Urothelium cell line (cell line): ENCODE measurements at regions not wholly inside any gene's neighbourhood (a gene's known extent, or its start where the extent isn't known, plus 50 kb on each side); places are given as distances from the start of the nearest gene placed in this dataset.

Experiments used
- DNase-seq: peaks from one replicate; pipeline ENCODE4 v3.0.0; 2011; ENCODE audit warnings: low spot score, mixed read lengths
- FAIRE-seq: peaks from 2 replicates; lab custom pipeline; 2011; peaks lifted over from hg19 to GRCh38; lab: Jason Lieb, UNC

DNA sequence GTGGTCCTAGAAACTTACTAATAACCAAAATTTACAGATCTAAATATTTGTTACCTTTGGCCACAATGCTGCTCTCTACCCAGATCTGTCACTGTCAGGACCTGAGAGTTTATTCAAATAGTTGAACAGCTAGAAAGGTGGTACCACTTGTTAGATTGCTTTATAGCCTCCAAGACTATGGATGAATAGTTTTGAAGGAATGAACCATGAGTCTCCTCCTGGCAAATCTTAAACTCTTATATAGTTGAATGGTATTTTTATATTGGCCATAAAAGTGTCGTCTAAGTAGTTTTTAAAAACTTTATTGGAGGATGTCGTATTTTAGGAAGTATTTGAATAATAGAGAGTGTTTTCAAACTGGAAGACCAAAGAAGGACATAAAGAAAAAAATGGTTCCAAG lies 178.7 kb downstream of the AHR start:
- no peak for FAIRE-seq

DNA sequence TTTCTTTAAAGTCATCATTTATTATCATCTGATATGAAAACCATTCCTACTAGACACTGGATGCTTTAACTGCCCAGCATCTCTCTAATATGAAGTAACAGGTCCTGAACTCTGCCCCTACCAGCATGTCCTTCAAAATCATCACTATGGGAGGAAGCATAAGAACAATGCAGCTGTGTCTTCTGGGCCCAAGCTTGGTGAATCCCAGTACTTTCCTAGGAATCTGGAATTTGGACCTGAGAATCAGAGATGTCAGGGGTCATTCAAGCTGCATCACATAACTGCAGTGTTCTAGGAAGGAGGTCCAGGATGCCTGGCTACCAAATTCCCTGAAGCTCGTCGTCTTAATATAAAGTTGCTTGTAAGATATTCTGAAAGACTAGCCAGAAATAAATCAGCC lies 182.7 kb downstream of the AHR start:
- FAIRE-seq: no peak
- DNase-seq: no peak

More for the DNA sequence above, 178.7 kb downstream of the AHR start:
- DNase-seq: no peak

DNA sequence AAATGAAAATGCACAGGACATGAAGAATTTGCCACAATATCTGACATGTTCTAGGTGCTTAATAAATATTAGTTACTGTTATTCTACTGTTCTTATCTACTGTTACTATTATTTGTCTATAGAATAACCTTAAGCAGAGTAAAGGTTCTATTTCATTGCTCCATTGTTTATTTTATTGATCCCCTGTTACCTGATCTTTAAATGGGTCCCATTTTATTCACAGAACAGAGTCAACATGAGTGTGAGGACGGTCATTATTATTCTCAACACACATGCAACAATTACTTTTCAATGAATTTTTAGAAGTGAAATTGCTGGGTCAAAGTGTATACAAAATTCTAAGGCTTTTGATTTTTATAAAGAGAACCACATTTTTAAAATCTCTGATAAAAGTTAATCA lies 186.9 kb downstream of the AHR start:
- DNase-seq (no peak), FAIRE-seq (no peak)

DNA sequence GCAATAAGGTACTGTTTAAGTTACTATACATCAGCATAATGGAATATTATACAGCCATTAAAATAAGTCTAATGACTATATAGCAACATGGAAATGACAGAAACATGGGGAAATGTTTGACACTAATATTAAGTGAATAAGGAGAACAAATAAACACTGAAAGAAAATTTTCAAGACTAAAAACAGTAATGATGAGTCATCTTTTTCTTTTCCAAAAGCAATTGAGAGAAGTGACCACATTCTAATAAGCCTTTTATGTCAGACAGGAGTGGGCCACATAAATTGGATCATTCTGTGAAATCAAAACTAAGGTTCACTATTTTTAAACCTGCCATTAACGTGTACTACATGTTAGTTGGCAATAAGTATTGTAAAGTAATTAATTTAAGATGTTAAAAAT lies 187.5 kb downstream of the AHR start:
- FAIRE-seq (no peak), DNase-seq (no peak)

DNA sequence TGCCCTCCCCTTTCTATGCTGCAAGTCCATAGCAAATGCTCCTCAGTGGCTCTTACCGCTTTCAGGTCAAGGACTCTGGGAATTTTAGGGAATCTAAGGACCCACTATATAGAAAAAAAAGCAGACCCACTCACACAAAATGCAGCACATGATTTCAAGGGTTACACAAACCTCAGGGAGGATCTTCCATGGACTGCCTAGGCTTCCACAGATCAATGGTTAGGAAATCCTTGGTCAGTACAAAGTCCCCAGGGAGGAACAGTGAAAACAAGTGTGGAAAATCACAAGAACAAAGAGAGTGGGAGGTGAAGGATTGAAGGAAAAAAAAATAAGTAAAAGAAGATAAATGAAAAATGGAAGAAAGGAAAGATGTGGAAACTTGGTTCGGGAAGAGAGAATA lies 188.4 kb downstream of the AHR start:
- FAIRE-seq: no peak
- DNase-seq: no peak

DNA sequence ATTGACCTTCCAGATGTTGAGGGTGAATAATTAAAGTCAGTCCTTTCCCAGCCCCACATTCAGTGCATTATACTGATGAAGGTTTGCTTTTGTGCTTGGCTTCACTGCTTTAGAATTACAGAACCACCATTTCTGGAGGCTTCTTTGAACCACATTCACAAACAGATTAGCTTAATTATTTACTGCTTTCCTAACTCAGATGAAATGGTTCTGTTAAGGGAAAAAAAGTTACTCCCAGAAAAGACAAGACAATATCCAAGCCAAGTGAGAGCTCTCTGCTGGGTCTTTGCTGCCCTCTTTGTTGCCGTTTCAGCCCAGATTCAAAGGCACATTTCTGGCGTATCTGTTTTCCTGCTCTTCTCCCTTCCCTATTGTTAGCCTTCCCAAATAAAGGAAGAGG lies 188.9 kb downstream of the AHR start:
- DNase-seq (no peak), FAIRE-seq (no peak)

DNA sequence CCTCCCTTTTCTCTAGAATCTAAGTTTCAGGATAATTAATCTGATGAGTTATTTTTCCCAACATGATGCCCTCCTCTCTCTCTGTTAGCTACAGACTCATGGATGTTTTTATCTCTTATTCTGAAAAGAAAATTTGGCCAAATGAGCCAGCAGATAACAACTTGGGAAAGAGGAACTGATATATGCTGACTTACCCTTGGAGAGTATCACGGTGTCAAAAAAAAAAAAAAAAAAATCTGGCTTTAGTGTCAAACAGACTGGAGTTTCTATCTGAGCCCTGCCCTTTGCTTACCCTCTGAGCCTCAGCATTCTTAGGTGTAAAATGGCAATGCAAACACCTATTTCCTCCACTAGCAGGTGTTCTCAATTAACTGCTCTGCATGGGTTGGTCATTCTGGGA lies 190.4 kb downstream of the AHR start:
- no peak for DNase-seq

DNA sequence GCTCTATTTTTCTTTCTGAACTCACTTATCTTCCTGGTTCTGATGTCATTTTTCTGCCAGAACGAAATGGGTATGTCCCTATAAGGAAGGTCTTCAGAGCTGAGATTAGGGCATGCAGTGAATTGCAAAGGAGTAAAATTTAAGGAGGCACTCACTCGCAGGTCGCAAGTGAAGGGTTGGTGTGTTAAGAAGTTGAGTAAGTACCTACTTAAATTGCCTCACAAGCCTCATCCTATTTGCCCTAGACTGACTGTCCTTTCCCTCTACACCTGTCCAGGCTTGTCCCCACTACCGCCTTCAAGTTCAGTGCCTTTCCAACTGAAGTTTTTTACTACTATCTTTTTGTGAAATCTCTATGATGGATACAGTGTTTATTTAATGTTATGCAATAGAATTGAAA lies 191.5 kb downstream of the AHR start:
- DNase-seq (no peak), FAIRE-seq (no peak)

More for the DNA sequence above, 190.4 kb downstream of the AHR start:
- no peak for FAIRE-seq

DNA sequence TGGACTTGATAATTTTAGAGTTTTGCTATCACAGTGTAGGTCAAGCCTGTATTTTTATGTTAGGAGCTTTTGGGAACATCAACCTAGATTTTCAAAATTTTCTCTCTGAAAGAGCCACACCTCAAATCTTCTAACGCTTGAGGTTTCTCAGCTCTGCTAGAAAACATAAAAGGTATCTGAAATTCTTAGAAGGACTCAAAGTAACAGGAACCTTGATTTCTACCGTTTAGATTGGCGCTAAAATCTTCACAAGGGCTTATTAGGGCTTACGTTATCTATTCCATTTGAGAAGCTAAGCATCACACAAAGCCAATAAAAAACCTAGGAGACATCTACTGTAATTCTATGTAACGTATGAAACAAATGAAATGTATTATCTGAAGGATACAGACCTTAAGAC lies 192.4 kb downstream of the AHR start:
- FAIRE-seq: no peak
- no peak for DNase-seq

DNA sequence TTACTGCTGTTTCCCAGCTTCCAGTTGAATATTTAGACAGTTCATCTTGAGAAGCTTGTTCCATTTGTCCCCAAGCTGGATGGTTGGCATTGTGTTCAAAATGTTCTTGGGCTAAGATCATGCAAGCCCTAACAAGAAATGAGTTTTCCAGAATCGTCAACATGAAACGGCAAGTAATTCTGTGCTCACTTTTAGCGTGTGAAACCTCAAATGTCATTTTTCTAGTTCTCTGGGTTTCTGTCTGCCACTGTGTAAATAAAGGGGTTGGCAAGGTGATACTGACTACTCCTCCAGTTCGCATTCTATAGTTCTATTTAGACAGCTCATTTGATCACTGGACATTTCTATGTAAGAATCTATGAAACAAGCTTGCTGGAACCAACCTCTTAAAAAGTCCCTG lies 194.0 kb downstream of the AHR start:
- FAIRE-seq (no peak), DNase-seq (no peak)

DNA sequence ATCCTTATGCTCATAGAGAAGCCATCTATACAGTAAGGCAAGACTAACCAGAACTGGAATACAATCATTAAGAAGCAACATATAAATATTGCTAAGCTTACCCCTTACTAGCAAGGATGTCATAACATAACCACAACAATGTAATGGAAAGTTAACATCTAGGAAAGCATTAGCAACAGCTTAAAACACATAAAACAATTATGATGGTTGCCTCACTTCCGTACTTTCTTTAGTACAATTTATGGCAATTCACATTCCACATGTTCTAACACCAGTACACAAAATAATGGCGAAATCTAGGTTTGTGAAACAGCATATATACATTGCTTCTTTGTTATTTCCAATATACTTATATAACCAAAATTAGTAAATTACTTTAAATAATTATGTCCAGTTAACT lies 195.0 kb downstream of the AHR start:
- FAIRE-seq: no peak

DNA sequence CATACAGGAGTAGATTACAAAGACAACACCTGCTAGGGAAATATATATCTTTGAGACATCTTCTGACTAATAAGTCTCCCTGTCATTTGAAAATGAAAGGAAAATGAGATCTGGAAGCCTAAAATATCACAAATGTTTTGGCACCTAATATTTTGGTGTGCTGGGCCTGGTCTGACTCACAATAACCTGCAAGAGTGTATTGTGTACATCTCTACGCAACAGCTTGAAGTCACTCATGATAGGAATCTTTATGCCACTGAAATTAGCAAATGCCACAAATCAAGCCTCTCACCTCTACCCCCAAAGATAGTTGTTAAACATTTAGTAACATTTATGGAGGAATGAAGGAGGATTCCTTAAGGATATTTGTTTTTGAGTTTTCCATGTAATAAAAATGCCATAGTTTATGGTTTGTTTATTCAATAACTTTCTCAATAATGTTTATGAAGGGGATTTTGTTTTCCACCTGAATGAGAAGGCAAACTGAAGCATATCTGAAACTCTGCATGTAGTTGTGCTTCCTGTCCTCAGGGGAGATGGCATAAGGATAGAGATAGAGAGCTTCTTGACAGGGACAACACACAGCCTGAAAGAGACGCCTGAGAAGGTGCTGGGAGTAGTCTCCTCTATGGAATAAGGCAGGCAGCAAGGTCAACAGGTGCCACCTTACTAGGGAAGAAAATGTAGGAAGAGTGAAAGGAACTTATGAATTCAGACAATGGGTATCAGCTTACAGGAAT lies 197.4 kb downstream of the AHR start:
- no peak for DNase-seq
- FAIRE-seq: no peak

More for the DNA sequence above, 195.0 kb downstream of the AHR start:
- no peak for DNase-seq

DNA sequence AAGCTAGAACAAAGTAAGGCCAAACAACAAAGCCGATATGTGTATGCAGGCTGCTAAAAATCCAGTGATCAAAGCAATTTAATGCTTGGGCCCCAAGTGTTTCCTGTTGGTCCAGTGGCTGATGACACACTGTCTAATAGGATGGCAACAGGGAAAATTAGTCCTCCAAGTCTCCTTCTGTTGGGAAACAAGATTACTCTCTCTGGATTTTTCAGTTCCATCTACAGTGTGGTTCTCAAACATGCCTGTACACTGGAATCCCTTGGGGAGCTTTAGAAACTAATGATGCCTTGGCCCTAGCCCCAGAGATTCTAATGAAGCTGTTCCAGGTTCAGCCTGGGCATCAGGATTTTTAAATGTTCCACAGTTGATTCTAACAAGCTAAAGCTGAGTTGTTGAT lies 198.7 kb downstream of the AHR start:
- no peak for FAIRE-seq

DNA sequence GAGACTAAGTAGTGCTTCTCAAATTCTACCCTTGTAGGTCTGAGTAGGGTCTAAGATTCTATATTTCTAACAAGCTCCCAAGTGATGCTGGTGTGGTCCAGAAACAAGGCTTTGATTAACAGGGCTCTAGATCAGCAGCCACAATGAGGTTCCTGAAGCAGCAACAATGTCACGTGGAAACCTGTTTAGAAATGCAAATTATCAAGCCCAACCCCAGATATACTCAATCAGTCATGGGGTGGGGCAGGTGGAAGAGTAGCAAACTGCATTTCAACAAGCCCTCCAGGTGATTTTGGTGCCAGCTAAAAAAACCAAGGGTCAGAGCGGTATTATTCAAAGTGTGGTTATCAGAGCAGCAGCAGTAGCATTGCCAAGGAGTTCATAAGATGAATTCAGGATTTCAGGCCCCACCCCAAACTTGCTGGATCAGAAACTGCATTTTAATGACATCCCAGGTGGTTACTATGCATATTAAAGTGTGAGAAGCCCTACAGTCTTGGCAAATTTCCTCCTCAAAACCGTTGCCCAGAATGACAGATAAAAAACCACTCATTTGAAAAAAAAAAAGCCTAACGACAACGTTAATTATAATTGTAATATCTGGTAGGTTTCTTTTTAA lies 199.2 kb downstream of the AHR start:
- no peak for DNase-seq

More for the DNA sequence above, 198.7 kb downstream of the AHR start:
- DNase-seq: no peak

DNA sequence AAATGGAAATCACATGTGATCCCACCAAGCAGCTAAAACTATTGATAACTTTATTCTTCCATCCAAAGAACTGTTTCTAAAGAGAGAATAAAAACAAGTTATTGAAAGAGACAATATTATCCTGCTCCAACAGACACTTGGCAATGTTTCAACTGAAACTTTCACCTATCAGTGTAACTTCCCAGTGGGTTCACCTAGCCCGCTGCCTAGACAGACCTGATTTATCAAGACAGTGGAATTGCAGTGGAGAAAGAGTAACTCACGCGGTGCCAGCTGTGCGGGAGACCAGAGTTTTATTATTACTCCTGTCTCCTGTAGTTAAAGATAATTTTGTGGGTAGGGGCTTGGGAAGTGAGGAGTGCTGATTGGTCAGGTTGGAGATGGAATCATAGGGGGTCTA lies 199.8 kb downstream of the AHR start:
- DNase-seq: no peak
- no peak for FAIRE-seq

More for the DNA sequence above, 199.2 kb downstream of the AHR start:
- no peak for FAIRE-seq

DNA sequence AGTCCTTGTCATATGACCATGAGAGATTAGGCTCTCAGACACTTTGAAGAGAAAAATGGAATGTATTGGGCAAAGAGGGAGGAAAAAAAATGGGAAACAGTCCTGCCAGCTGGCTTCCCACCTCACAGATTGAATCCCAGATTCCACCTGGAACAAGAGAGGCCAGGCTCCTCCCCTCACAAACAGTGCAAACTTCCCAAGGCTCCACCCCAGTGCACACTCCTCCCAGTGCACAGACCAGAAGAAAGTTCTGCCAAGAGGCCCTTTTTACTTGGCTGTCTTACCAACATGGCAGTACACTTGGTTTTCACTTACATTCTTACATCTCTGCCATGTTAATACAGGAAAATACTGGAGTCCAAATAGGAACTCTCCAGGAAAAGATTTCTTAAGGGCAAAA lies 202.3 kb downstream of the AHR start:
- DNase-seq (no peak), FAIRE-seq (no peak)

DNA sequence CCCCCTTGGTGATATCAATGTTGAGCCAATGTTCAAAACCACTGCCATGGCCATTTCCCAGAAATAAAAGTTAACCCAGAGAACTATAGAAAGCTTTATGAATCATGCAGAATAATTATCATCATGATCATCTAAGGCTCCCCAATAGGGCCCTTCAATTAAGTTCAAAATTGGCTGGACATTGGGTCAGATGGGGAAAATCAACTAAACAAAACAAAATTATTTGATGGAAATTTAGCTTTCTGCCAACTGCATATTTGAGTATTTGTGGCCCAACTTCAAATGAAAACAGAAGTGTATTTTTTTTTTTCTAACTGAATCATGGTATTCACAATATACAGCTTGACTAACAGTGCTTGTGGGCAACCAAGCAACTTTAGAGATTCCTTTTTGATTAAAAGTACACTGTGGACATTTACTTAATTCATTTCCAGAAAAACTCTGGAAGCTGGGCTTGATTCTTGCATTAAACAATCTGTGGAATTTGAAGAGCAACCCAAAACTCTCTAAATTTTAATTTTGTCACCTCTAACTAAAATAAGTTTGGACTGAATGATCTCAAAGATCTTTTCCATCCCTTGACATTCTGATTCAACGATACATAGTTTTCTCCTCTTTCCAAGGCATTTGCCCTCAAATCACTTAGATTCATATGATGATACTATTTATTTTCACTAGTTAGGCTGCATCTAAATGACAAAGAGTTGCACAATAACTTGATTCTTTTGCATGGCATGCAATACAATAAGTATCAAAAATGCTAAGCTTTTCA lies 203.2 kb downstream of the AHR start:
- no peak for FAIRE-seq
- DNase-seq: no peak

DNA sequence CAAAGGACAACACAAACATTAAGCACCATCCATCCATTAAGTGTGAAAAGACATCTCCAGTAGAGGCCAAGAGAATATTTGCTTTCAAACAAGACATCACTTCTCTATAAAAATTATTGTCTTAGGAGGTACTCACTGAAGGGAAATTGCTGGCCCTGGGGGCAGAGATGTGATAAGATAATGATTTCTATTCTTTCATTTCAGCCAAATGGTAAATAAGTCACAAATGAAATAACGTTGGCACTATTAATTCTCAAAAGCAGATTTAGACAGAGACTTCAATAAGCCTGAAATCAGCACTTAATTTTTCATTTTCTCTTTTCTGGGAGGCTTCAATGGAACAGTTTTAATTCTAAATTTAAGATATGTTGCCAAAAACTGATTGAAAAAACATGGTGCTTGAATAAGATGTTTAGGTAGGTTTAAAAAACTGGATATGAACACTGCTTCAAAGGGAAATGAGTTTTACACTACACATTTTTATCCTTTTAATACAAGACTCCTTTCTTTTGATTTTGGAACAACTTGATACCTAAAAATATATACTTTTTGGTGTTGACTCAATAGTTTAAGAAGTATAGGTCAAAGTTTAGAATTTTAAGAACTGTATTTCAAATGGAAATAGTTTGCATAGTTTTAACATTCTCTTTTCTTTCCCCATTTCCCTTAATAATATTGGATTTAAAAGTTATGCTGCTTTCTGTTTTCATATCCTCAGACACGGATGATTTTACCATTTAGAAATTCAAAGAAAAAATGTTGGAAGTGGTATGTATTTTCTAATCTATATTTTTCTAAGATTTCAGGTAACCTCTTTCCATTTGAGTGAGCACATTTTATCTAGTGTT lies 204.0 kb downstream of the AHR start:
- no peak for FAIRE-seq

DNA sequence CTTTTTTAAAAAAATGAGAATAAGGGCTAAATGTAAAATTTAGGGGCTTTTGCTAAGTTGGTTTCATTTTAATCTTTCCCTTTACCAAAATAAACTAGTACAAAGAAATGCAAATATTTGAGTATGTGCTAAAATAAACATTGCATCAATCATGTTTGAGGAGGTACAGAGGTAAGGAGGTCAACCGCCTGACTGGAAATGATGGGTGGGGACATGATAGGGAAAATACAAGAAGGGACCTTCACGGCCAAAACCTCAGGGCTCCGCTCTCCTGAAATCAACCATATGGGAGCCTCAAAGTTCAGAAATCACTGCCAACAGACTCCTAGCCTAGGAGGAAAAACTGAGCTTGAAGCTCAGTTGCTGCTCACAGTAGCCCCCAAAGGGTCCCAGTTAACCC lies 207.6 kb downstream of the AHR start:
- DNase-seq (no peak), FAIRE-seq (no peak)

More for the DNA sequence above, 204.0 kb downstream of the AHR start:
- no peak for DNase-seq

DNA sequence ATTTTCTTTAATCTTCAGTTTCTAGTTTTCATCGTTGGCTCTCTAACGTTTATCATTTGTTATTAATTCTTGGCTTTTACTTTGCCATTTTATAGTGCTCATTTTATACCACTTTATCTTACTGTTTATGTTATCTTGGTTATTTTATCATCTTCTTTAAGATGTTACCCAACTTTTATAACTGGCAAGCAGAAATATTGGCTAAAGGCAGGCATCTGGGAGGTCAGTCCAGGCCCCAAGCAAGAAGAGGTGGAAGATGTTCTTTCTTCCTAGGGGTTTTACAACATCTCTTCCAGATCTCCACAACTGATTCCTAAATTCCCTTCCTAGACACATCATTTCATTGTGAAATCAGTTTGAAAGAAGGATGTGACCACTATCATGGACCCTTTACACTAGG lies 208.1 kb downstream of the AHR start:
- no peak for DNase-seq

DNA sequence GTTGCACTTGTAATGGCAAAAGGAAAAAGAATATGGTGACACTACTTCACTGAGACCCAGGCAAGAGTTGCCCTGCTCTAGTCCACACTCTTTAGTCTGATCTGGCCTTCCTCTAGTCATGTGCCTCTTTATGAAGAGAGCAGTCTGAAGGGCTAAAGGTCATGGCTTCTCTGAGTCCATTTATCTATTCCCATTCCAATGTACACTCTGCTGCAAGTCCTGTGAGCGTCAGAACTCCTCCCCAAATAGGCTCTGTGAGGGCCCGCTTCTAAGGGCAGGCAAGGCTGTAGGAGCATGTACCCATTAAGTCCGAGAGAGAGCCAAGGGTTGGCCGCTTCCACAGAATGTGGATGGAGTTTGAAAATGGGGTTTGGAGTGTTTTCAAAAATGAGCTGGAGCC lies 209.3 kb downstream of the AHR start:
- FAIRE-seq (no peak), DNase-seq (no peak)

More for the DNA sequence above, 208.1 kb downstream of the AHR start:
- no peak for FAIRE-seq
